ENCODE measurements at regions not wholly inside any gene's neighbourhood (a gene's known extent, or its start where the extent isn't known, plus 50 kb on each side); places are given as distances from the start of the nearest gene placed in this dataset.

DNA sequence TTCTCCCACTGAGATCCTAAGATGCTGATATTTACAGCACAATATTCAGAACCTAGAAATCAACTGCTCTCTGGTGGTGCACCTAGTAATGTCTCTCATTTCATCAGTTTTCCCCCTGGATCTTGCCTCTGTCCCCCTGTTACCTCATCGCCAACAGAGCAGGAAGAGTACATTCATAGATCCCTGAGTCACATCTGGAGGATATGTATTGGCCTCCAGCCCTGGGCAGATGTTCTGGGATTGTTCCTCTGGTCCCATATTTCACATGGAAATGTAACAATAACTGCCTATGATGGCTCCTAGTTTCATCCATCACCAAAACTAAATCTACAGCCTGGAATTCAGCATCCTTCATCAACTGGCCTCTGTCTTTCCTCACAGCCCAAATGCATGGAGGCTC lies 278.8 kb upstream of the SLC14A2 start:
- no peaks in the 10 kb centered on the region for H3K9me3 ChIP-seq (ENCODE audit: low read length)
- no peak overlapping the region for H3K27ac ChIP-seq (ENCODE audit: extremely low read length, insufficient read depth, low read length)
- in situ Hi-C loops (cut with HindIII; ENCODE audit: extremely low pct_ligation_motif_present, low pct_unique_long_range_greater_than_20kb) (no loop called here), intact Hi-C loops (cut with micrococcal nuclease; ENCODE audit: unreplicated experiment) (no loop called here)
- no peaks in the 10 kb centered on the region for H4K20me1 ChIP-seq (ENCODE audit: insufficient read depth, low read length)
- DNase-seq (ENCODE audit: low spot score) (no peak), ATAC-seq (no peak), FAIRE-seq (no peak)
- no peaks in the 10 kb centered on the region for H3K27me3 ChIP-seq (ENCODE audit: control insufficient read depth in 1 of 2, insufficient read depth in 2 of 2, low read length in 2 of 2)
- H3K79me2 ChIP-seq (ENCODE audit: insufficient read depth, low read length) = no peaks in the 10 kb centered on the region
- 11% methylated on average over 1 of the region's 1 CpG for WGBS (ENCODE audit: low lambda C conversion rate)
- BruUV-seq (replicated peaks) = no TSS peak
- ChIA-PET CTCF (ENCODE audit: low intra/inter-chr PET ratio, low total read pairs) (no interaction called here), POLR2A (no interaction called here)
- no peak overlapping the region for H3K9ac ChIP-seq (ENCODE audit: insufficient read depth, low read depth, low read length)
- no peaks in the 10 kb centered on the region for H3K36me3 ChIP-seq (replicated peaks in 1 of 2; ENCODE audit: control insufficient read depth in 1 of 2, insufficient read depth in 2 of 2, low read length in 2 of 2)
- TF ChIP-seq SRSF9 (IDR thresholded peaks at IDR 0.05; ENCODE audit: borderline replicate concordance, insufficient read depth, low read depth, low read length, poor library complexity, severe bottlenecking) (no peak), PCBP1 (IDR thresholded peaks at IDR 0.05; ENCODE audit: borderline replicate concordance, low read depth, low read length) (no peak), HIVEP1 (CRISPR knock-in tag; IDR thresholded peaks at IDR 0.05) (no peak)
- TF ChIP-seq, protein P1, sequence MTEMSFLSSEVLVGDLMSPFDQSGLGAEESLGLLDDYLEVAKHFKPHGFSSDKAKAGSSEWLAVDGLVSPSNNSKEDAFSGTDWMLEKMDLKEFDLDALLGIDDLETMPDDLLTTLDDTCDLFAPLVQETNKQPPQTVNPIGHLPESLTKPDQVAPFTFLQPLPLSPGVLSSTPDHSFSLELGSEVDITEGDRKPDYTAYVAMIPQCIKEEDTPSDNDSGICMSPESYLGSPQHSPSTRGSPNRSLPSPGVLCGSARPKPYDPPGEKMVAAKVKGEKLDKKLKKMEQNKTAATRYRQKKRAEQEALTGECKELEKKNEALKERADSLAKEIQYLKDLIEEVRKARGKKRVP (CRISPR knock-in tag; IDR thresholded peaks at IDR 0.05) = no peak
- TF ChIP-seq, protein P2, sequence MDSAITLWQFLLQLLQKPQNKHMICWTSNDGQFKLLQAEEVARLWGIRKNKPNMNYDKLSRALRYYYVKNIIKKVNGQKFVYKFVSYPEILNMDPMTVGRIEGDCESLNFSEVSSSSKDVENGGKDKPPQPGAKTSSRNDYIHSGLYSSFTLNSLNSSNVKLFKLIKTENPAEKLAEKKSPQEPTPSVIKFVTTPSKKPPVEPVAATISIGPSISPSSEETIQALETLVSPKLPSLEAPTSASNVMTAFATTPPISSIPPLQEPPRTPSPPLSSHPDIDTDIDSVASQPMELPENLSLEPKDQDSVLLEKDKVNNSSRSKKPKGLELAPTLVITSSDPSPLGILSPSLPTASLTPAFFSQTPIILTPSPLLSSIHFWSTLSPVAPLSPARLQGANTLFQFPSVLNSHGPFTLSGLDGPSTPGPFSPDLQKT (CRISPR knock-in tag; IDR thresholded peaks at IDR 0.05; ENCODE audit: borderline replicate concordance) = no peak
- no peaks in the 10 kb centered on the region for H3K4me1 ChIP-seq (ENCODE audit: insufficient read depth, low read length)
- H2AFZ ChIP-seq (ENCODE audit: low read length) = no peak overlapping the region
- no peak overlapping the region for H3K4me3 ChIP-seq (replicated peaks in 1 of 3; ENCODE audit: insufficient read depth in 1 of 3, low read depth in 2 of 3, low read length in 3 of 3)
- H3K4me2 ChIP-seq (ENCODE audit: low read depth, low read length) = no peak overlapping the region

DNA sequence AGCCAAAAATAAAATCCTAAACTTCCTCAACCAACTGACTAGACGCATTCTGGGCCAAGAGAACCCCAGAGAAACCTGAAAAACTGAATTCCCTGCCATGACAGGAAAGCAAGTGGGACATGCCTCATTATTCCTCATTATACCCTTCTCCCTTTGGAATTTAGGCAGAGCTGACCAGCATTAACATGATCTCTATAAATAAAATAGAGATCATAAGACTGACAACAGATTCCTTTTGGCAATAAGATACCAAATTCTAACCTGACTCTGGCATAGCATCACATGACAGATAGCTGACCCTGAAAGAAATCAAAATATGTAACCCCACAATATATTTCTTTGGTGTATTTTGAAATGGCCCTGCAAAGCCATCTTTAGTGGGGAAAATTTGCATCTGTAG lies 277.8 kb upstream of the SLC14A2 start:
- ChIA-PET CTCF (ENCODE audit: low intra/inter-chr PET ratio, low total read pairs) (no interaction called here), POLR2A (no interaction called here)
- H3K9me3 ChIP-seq (ENCODE audit: low read length) = no peaks in the 10 kb centered on the region
- in situ Hi-C loops (cut with HindIII; ENCODE audit: extremely low pct_ligation_motif_present, low pct_unique_long_range_greater_than_20kb) (no loop called here), intact Hi-C loops (cut with micrococcal nuclease; ENCODE audit: unreplicated experiment) (no loop called here)
- H3K9ac ChIP-seq (ENCODE audit: insufficient read depth, low read depth, low read length) = no peak overlapping the region
- no peaks in the 10 kb centered on the region for H3K36me3 ChIP-seq (replicated peaks in 1 of 2; ENCODE audit: control insufficient read depth in 1 of 2, insufficient read depth in 2 of 2, low read length in 2 of 2)
- FAIRE-seq (no peak), ATAC-seq (no peak), DNase-seq (ENCODE audit: low spot score) (no peak)
- H3K4me3 ChIP-seq (replicated peaks in 1 of 3; ENCODE audit: insufficient read depth in 1 of 3, low read depth in 2 of 3, low read length in 3 of 3) = no peak overlapping the region
- H3K27me3 ChIP-seq (ENCODE audit: control insufficient read depth in 1 of 2, insufficient read depth in 2 of 2, low read length in 2 of 2) = no peaks in the 10 kb centered on the region
- H4K20me1 ChIP-seq (ENCODE audit: insufficient read depth, low read length) = no peaks in the 10 kb centered on the region
- no TSS peak for BruUV-seq (replicated peaks)
- H3K4me2 ChIP-seq (ENCODE audit: low read depth, low read length) = no peak overlapping the region
- no peak overlapping the region for H2AFZ ChIP-seq (ENCODE audit: low read length)
- no peaks in the 10 kb centered on the region for H3K79me2 ChIP-seq (ENCODE audit: insufficient read depth, low read length)
- no peaks in the 10 kb centered on the region for H3K4me1 ChIP-seq (ENCODE audit: insufficient read depth, low read length)
- 0% methylated on average over 1 of the region's 1 CpG for WGBS (ENCODE audit: low lambda C conversion rate)
- H3K27ac ChIP-seq (ENCODE audit: extremely low read length, insufficient read depth, low read length) = no peak overlapping the region
- TF ChIP-seq SUZ12 (IDR thresholded peaks at IDR 0.05; ENCODE audit: low read depth, low read length) = no peak
- TF ChIP-seq ZNF451 (CRISPR knock-in tag; IDR thresholded peaks at IDR 0.05) = no peak
- TF ChIP-seq, protein P3, sequence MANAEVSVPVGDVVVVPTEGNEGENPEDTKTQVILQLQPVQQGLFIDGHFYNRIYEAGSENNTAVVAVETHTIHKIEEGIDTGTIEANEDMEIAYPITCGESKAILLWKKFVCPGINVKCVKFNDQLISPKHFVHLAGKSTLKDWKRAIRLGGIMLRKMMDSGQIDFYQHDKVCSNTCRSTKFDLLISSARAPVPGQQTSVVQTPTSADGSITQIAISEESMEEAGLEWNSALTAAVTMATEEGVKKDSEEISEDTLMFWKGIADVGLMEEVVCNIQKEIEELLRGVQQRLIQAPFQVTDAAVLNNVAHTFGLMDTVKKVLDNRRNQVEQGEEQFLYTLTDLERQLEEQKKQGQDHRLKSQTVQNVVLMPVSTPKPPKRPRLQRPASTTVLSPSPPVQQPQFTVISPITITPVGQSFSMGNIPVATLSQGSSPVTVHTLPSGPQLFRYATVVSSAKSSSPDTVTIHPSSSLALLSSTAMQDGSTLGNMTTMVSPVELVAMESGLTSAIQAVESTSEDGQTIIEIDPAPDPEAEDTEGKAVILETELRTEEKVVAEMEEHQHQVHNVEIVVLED (CRISPR knock-in tag; IDR thresholded peaks at IDR 0.05; ENCODE audit: borderline replicate concordance) = no peak
- no peak for TF ChIP-seq SYNCRIP (IDR thresholded peaks at IDR 0.05; ENCODE audit: insufficient read depth, low read depth, low read length)
- TF ChIP-seq, protein P4, sequence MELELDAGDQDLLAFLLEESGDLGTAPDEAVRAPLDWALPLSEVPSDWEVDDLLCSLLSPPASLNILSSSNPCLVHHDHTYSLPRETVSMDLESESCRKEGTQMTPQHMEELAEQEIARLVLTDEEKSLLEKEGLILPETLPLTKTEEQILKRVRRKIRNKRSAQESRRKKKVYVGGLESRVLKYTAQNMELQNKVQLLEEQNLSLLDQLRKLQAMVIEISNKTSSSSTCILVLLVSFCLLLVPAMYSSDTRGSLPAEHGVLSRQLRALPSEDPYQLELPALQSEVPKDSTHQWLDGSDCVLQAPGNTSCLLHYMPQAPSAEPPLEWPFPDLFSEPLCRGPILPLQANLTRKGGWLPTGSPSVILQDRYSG (CRISPR knock-in tag; IDR thresholded peaks at IDR 0.05) = no peak
- TF ChIP-seq, protein P5, sequence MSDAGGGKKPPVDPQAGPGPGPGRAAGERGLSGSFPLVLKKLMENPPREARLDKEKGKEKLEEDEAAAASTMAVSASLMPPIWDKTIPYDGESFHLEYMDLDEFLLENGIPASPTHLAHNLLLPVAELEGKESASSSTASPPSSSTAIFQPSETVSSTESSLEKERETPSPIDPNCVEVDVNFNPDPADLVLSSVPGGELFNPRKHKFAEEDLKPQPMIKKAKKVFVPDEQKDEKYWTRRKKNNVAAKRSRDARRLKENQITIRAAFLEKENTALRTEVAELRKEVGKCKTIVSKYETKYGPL (CRISPR knock-in tag; IDR thresholded peaks at IDR 0.05) = no peak
- no peak for TF ChIP-seq NFKB2 (CRISPR knock-in tag; IDR thresholded peaks at IDR 0.05; ENCODE audit: borderline replicate concordance)
- no peak for TF ChIP-seq POLR2AphosphoS2 (IDR thresholded peaks at IDR 0.05; ENCODE audit: low read depth, low read length)
